ENCODE measurements at regions not wholly inside any gene's neighbourhood (a gene's known extent, or its start where the extent isn't known, plus 50 kb on each side); places are given as distances from the start of the nearest gene placed in this dataset.
"Not testable (repeated sequence)": the region's sequence is repeated elsewhere in the genome, so short reads cannot be mapped to it uniquely, and the experiment has no call there.

GRCh38 chr12:58757422-58757821 is 162.9 kb downstream of the LRIG3 start:
- Histone ChIP-seq H4K20me1 (ENCODE audit: insufficient read depth, low read length) (no peaks in the 10 kb centered on the region), H3K79me2 (ENCODE audit: insufficient read depth, low read length) (no peaks in the 10 kb centered on the region), H3K27ac (ENCODE audit: low read depth, low read length, poor library complexity, severe bottlenecking) (no peak overlapping the region), H2AFZ (ENCODE audit: low read length) (no peak overlapping the region), H3K27me3 (ENCODE audit: insufficient read depth, low read length) (no peaks in the 10 kb centered on the region), H3K36me3 (ENCODE audit: insufficient read depth, low read length) (no peaks in the 10 kb centered on the region), H3F3A (ENCODE audit: insufficient read depth, low read length) (no peaks in the 10 kb centered on the region), H3K9me2 (ENCODE audit: low read depth, low read length) (no peaks in the 10 kb centered on the region), H3K9me3 (ENCODE audit: low read length) (no peaks in the 10 kb centered on the region), H3K4me2 (ENCODE audit: low read length) (no peak overlapping the region), H3K4me1 (ENCODE audit: insufficient read depth, low read length, severe bottlenecking) (no peaks in the 10 kb centered on the region), H3K4me3 (ENCODE audit: low read depth, low read length, poor library complexity, severe bottlenecking) (no peak overlapping the region), H3K9ac (ENCODE audit: low read length) (no peak overlapping the region)
- TF ChIP-seq EZH2 (IDR thresholded peaks at IDR 0.05; ENCODE audit: borderline replicate concordance, low read length): no peak
- TF ChIP-seq CTCF (IDR thresholded peaks at IDR 0.05; ENCODE audit: low read length): no peak

- not testable (repeated sequence) for H3F3A ChIP-seq (ENCODE audit: insufficient read depth, low read length); H3K27me3 ChIP-seq (ENCODE audit: insufficient read depth, low read length); H3K9me3 ChIP-seq (ENCODE audit: low read length); H3K4me2 ChIP-seq (ENCODE audit: low read length); H3K36me3 ChIP-seq (ENCODE audit: insufficient read depth, low read length); H3K4me1 ChIP-seq (ENCODE audit: insufficient read depth, low read length, severe bottlenecking); H3K9me2 ChIP-seq (ENCODE audit: low read depth, low read length); H4K20me1 ChIP-seq (ENCODE audit: insufficient read depth, low read length); H3K27ac ChIP-seq (ENCODE audit: low read depth, low read length, poor library complexity, severe bottlenecking); H3K79me2 ChIP-seq (ENCODE audit: insufficient read depth, low read length); H2AFZ ChIP-seq (ENCODE audit: low read length); H3K9ac ChIP-seq (ENCODE audit: low read length); H3K4me3 ChIP-seq (ENCODE audit: low read depth, low read length, poor library complexity, severe bottlenecking)
Observed at GRCh38 chr12:58759745-58760144, 160.6 kb downstream of the LRIG3 start.

GRCh38 chr12:58761308-58761707 is 159.0 kb downstream of the LRIG3 start:
- Histone ChIP-seq H3K9ac (ENCODE audit: low read length) (no peak overlapping the region), H3F3A (ENCODE audit: insufficient read depth, low read length) (no peaks in the 10 kb centered on the region), H4K20me1 (ENCODE audit: insufficient read depth, low read length) (no peaks in the 10 kb centered on the region), H3K9me3 (ENCODE audit: low read length) (no peaks in the 10 kb centered on the region), H3K36me3 (ENCODE audit: insufficient read depth, low read length) (no peaks in the 10 kb centered on the region), H3K4me2 (ENCODE audit: low read length) (no peak overlapping the region), H2AFZ (ENCODE audit: low read length) (no peak overlapping the region), H3K9me2 (ENCODE audit: low read depth, low read length) (no peaks in the 10 kb centered on the region), H3K27me3 (ENCODE audit: insufficient read depth, low read length) (no peaks in the 10 kb centered on the region), H3K27ac (ENCODE audit: low read depth, low read length, poor library complexity, severe bottlenecking) (no peak overlapping the region), H3K4me3 (ENCODE audit: low read depth, low read length, poor library complexity, severe bottlenecking) (no peak overlapping the region), H3K4me1 (ENCODE audit: insufficient read depth, low read length, severe bottlenecking) (no peaks in the 10 kb centered on the region), H3K79me2 (ENCODE audit: insufficient read depth, low read length) (no peaks in the 10 kb centered on the region)
- TF ChIP-seq CTCF (IDR thresholded peaks at IDR 0.05; ENCODE audit: low read length) (no peak), EZH2 (IDR thresholded peaks at IDR 0.05; ENCODE audit: borderline replicate concordance, low read length) (no peak)

- Histone ChIP-seq H3K4me1 (ENCODE audit: insufficient read depth, low read length, severe bottlenecking) (no peaks in the 10 kb centered on the region), H4K20me1 (ENCODE audit: insufficient read depth, low read length) (no peaks in the 10 kb centered on the region), H3F3A (ENCODE audit: insufficient read depth, low read length) (no peaks in the 10 kb centered on the region), H3K36me3 (ENCODE audit: insufficient read depth, low read length) (no peaks in the 10 kb centered on the region), H3K9me3 (ENCODE audit: low read length) (no peaks in the 10 kb centered on the region), H3K9me2 (ENCODE audit: low read depth, low read length) (no peaks in the 10 kb centered on the region), H3K27ac (ENCODE audit: low read depth, low read length, poor library complexity, severe bottlenecking) (no peak overlapping the region), H3K4me2 (ENCODE audit: low read length) (no peak overlapping the region), H3K4me3 (ENCODE audit: low read depth, low read length, poor library complexity, severe bottlenecking) (no peak overlapping the region), H3K9ac (ENCODE audit: low read length) (no peak overlapping the region), H3K79me2 (ENCODE audit: insufficient read depth, low read length) (no peaks in the 10 kb centered on the region), H3K27me3 (ENCODE audit: insufficient read depth, low read length) (no peaks in the 10 kb centered on the region), H2AFZ (ENCODE audit: low read length) (no peak overlapping the region)
- no peak for TF ChIP-seq EZH2 (IDR thresholded peaks at IDR 0.05; ENCODE audit: borderline replicate concordance, low read length)
- no peak for TF ChIP-seq CTCF (IDR thresholded peaks at IDR 0.05; ENCODE audit: low read length)
Observed at GRCh38 chr12:58764100-58764953, 156.0 kb downstream of the LRIG3 start.
